Panc1 (cell line): ENCODE measurements at regions not wholly inside any gene's neighbourhood (a gene's known extent, or its start where the extent isn't known, plus 50 kb on each side); places are given as distances from the start of the nearest gene placed in this dataset.

Experiments
- ATAC-seq: fragments of 200-7000 bp; cut with Tn5 transposase; 2 replicates; pipeline ENCODE4 v1.9.1; 2020; ENCODE audit warnings: mild to moderate bottlenecking, moderate library complexity
- BruUV-seq: library from RNA; stranded (reverse); fragments of 400-500 nt; replicated peaks from 2 replicates; lab custom pipeline; 2021; lab: Mats Ljungman, UMichigan
- CTCF ChIA-PET: fragments of 300-600 bp; sonication (Branson Sonifier 250); formaldehyde crosslinking; loops from one replicate; lab custom pipeline; 2022; ENCODE audit warnings: antibody characterized with exemption; lab: Charles Lee
- POLR2A ChIA-PET: fragments of 300-600 bp; sonication (Branson Sonifier 250); formaldehyde crosslinking; loops from one replicate; lab custom pipeline; 2022; ENCODE audit warnings: antibody characterized with exemption; lab: Charles Lee
- DNase-seq: peaks from one replicate; pipeline ENCODE4 v3.0.0-alpha.2; 2010; ENCODE audit warnings: low read depth, low spot score
- H3K27ac ChIP-seq: 2 replicates; pipeline ENCODE4 v1.5.1; 2011; ENCODE audit warnings: mild to moderate bottlenecking, low read length, inconsistent platforms
- H3K27me3 ChIP-seq: fragments of 200-500 bp; sonication (Bioruptor generic); 2 replicates; pipeline ENCODE4 v1.6.0; 2014; ENCODE audit warnings: low read length, inconsistent platforms; ENCODE audit not compliant: control insufficient read depth, insufficient read depth
- H3K36me3 ChIP-seq: fragments of 200-500 bp; sonication (Bioruptor generic); 2 replicates; pipeline ENCODE4 v1.5.1; 2014; ENCODE audit warnings: inconsistent platforms, mild to moderate bottlenecking, low read length, moderate library complexity; ENCODE audit not compliant: control insufficient read depth, insufficient read depth
- H3K4me1 ChIP-seq: 2 replicates; pipeline ENCODE4 v1.5.1; 2011; ENCODE audit warnings: inconsistent platforms, mild to moderate bottlenecking, low read length, moderate library complexity; ENCODE audit not compliant: control insufficient read depth, insufficient read depth
- H3K4me3 ChIP-seq, 2 experiments: 2 replicates each; pipeline ENCODE4 v1.5.1; 2011 to 2012; ENCODE audit warnings: low read depth in 2 of 2, low read length in 2 of 2, mild to moderate bottlenecking in 2 of 2, inconsistent platforms in 1 of 2, moderate library complexity in 1 of 2
- H3K9me3 ChIP-seq: fragments of 200-500 bp; sonication (Bioruptor generic); 2 replicates; pipeline ENCODE4 v1.5.1; 2014; ENCODE audit warnings: low read depth, mild to moderate bottlenecking, inconsistent platforms, low read length, moderate library complexity; ENCODE audit not compliant: control insufficient read depth, insufficient read depth
- CTCF ChIP-seq: fragments of 450-650 bp; IDR thresholded peaks from 2 replicates; pipeline ENCODE4 v1.5.1; 2017; ENCODE audit warnings: mild to moderate bottlenecking
- SIN3A ChIP-seq: IDR thresholded peaks from 2 replicates; pipeline ENCODE4 v1.6.1; 2012; ENCODE audit warnings: low read depth, mild to moderate bottlenecking, low read length, moderate library complexity, borderline replicate concordance; ENCODE audit not compliant: insufficient read depth
- in situ Hi-C: cut with HindIII; loops from 2 replicates; pipeline ENCODE4 v1.10.0; 2016; ENCODE audit warnings: low sequenced_read_pairs, low pct_unique_long_range_greater_than_20kb
- intact Hi-C: fragments of 100-400 bp; cut with micrococcal nuclease; formaldehyde crosslinking; loops from one replicate; pipeline ENCODE4 v1.10.0; 2022; ENCODE audit not compliant: unreplicated experiment

- no peak overlapping the region for H3K4me3 ChIP-seq
- no peak overlapping the region for H3K27ac ChIP-seq
- ATAC-seq (no peak), DNase-seq (no peak)
- H3K4me1 ChIP-seq = no peaks in the 10 kb centered on the region
- ChIA-PET CTCF (no interaction called here), POLR2A (no interaction called here)
- TF ChIP-seq SIN3A (no peak), CTCF (no peak)
- no peaks in the 10 kb centered on the region for H3K36me3 ChIP-seq
- intact Hi-C loops = no loop called here
- no peaks in the 10 kb centered on the region for H3K9me3 ChIP-seq
- in situ Hi-C loops = no loop called here
- no TSS peak for BruUV-seq
- no peaks in the 10 kb centered on the region for H3K27me3 ChIP-seq
Measured at GRCh38 chr2:78973630-78974029, 51.9 kb upstream of the REG3G start.
